GM12878 (cell line): ENCODE measurements at regions not wholly inside any gene's neighbourhood (a gene's known extent, or its start where the extent isn't known, plus 50 kb on each side); places are given as distances from the start of the nearest gene placed in this dataset.

Experiments
- CREM ChIP-seq: IDR thresholded peaks from 2 replicates; pipeline ENCODE4 v1.6.1; 2014; ENCODE audit warnings: antibody characterized with exemption, low read depth
- CTCF ChIP-seq, 3 experiments: IDR thresholded peaks in 2 of 3; conservative IDR thresholded peaks in 1 of 3; 2 replicates each; pipeline ENCODE4 v1.5.1; 2011; ENCODE audit warnings: low read depth in 3 of 3, low read length in 3 of 3, mild to moderate bottlenecking in 3 of 3, control low read depth in 2 of 3, moderate library complexity in 2 of 3, inconsistent platforms in 1 of 3, mixed read lengths in 1 of 3; ENCODE audit not compliant: control insufficient read depth in 2 of 3, insufficient read depth in 1 of 3; ENCODE audit errors: extremely low read depth in 1 of 3
- POLR2A ChIP-seq: IDR thresholded peaks from 2 replicates; pipeline ENCODE4 v1.6.1; 2011; ENCODE audit warnings: low read depth, mild to moderate bottlenecking, low read length

DNA sequence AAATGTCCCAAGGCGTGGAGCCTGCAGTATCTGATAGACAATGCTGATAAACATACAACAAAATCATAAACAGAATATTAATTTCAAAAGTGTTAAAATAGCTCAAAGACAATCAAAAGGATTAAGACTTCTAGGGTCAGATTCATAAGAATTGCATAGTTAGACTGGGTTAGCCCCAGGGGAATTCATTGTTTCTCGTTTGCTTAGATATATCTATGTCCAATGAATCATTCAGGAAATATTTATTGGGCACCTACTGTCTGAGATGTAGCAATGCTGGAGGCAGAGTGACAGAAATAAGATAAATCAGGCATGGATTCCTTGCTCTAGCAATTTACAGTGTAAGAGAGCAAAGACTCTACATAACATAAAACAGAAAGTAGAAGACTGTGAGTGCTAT, 124.4 kb upstream of the PRL start:
- TF ChIP-seq CTCF (IDR thresholded peaks at IDR 0.05 in 2 of 3, conservative IDR thresholded peaks at IDR 0.05 in 1 of 3; ENCODE audit: control insufficient read depth in 2 of 3, extremely low read depth in 1 of 3, insufficient read depth in 1 of 3, low read depth in 3 of 3, low read length in 3 of 3) (no peak), CREM (no peak), POLR2A (no peak)
